Mesenchymal stem cell (in vitro differentiated cells and primary cell): ENCODE measurements at regions not wholly inside any gene's neighbourhood (a gene's known extent, or its start where the extent isn't known, plus 50 kb on each side); places are given as distances from the start of the nearest gene placed in this dataset.
"Not testable (repeated sequence)": the region's sequence is repeated elsewhere in the genome, so short reads cannot be mapped to it uniquely, and the experiment has no call there.

ENCODE experiments used
- DNase-seq: peaks from one replicate; pipeline ENCODE4 v3.0.0-alpha.2; 2013
- H2AFZ ChIP-seq: one replicate; pipeline ENCODE4 v1.6.1; 2013; ENCODE audit warnings: low read depth, mild to moderate bottlenecking, control low read depth, inconsistent platforms, low read length, moderate library complexity
- H2AK5ac ChIP-seq: 2 replicates; pipeline ENCODE4 v1.6.1; 2013; ENCODE audit warnings: low read length, moderate library complexity, mild to moderate bottlenecking, inconsistent platforms; ENCODE audit not compliant: severe bottlenecking
- H2BK120ac ChIP-seq: one replicate; pipeline ENCODE4 v1.6.1; 2013; ENCODE audit warnings: low read depth, mild to moderate bottlenecking, inconsistent platforms, low read length, moderate library complexity
- H2BK12ac ChIP-seq, 2 experiments: one replicate each; pipeline ENCODE4 v1.6.1; 2013; ENCODE audit warnings: inconsistent platforms in 2 of 2, low read length in 2 of 2, mild to moderate bottlenecking in 2 of 2, moderate library complexity in 2 of 2, control low read depth in 1 of 2
- H2BK15ac ChIP-seq: one replicate; pipeline ENCODE4 v1.6.1; 2013; ENCODE audit warnings: mild to moderate bottlenecking, low read depth, inconsistent platforms; ENCODE audit not compliant: poor library complexity, severe bottlenecking
- H2BK5ac ChIP-seq: 2 replicates; pipeline ENCODE4 v1.6.1; 2013; ENCODE audit warnings: low read depth, mild to moderate bottlenecking, low read length, control low read depth, inconsistent platforms; ENCODE audit not compliant: poor library complexity, severe bottlenecking
- H3K14ac ChIP-seq, 2 experiments: one replicate each; pipeline ENCODE4 v1.6.1; 2013; ENCODE audit warnings: inconsistent platforms in 2 of 2, low read length in 2 of 2, control low read depth in 1 of 2, mild to moderate bottlenecking in 1 of 2, moderate library complexity in 1 of 2
- H3K18ac ChIP-seq, 2 experiments: one replicate each; pipeline ENCODE4 v1.6.1; 2013; ENCODE audit warnings: inconsistent platforms in 2 of 2, low read length in 2 of 2, control low read depth in 1 of 2, low read depth in 1 of 2, mild to moderate bottlenecking in 1 of 2
- H3K23ac ChIP-seq, 2 experiments: one replicate each; pipeline ENCODE4 v1.6.1; 2013; ENCODE audit warnings: inconsistent platforms in 2 of 2, low read length in 2 of 2, mild to moderate bottlenecking in 2 of 2, moderate library complexity in 2 of 2, control low read depth in 1 of 2
- H3K27ac ChIP-seq: 2 replicates; pipeline ENCODE4 v1.5.1; 2013; ENCODE audit warnings: mild to moderate bottlenecking, moderate library complexity, low read length, control low read depth, inconsistent platforms; ENCODE audit not compliant: poor library complexity, severe bottlenecking
- H3K27me3 ChIP-seq, 2 experiments: 2 replicates each; pipeline versions ENCODE4 v1.6.1 to v1.7.0; 2013; ENCODE audit warnings: low read length in 2 of 2, mild to moderate bottlenecking in 2 of 2, moderate library complexity in 2 of 2, control low read depth in 1 of 2, inconsistent platforms in 1 of 2; ENCODE audit not compliant: control insufficient read depth in 1 of 2, insufficient read depth in 1 of 2
- H3K36me3 ChIP-seq, 2 experiments: 2 replicates each; pipeline versions ENCODE4 v1.6.1 to v1.7.0; 2013; ENCODE audit warnings: low read length in 2 of 2, control low read depth in 1 of 2, inconsistent platforms in 1 of 2, low read depth in 1 of 2, mild to moderate bottlenecking in 1 of 2; ENCODE audit not compliant: insufficient read depth in 2 of 2, control insufficient read depth in 1 of 2
- H3K4ac ChIP-seq, 2 experiments: one replicate each; pipeline ENCODE4 v1.6.1; 2013; ENCODE audit warnings: inconsistent platforms in 2 of 2, low read length in 2 of 2, mild to moderate bottlenecking in 2 of 2, moderate library complexity in 2 of 2, control low read depth in 1 of 2, low read depth in 1 of 2
- H3K4me1 ChIP-seq: 2 replicates; pipeline ENCODE4 v1.6.1; 2013; ENCODE audit warnings: low read depth, low read length, control low read depth; ENCODE audit not compliant: control insufficient read depth, insufficient read depth
- H3K4me2 ChIP-seq: 2 replicates; pipeline ENCODE4 v1.6.1; 2013; ENCODE audit warnings: low read length, mild to moderate bottlenecking, inconsistent platforms; ENCODE audit not compliant: poor library complexity, severe bottlenecking
- H3K4me3 ChIP-seq, 2 experiments: 2 replicates each; pipeline versions ENCODE4 v1.5.1 to v1.7.0; 2013; ENCODE audit warnings: low read length in 2 of 2, mild to moderate bottlenecking in 2 of 2, control low read depth in 1 of 2, low read depth in 1 of 2; ENCODE audit not compliant: insufficient read depth in 1 of 2
- H3K79me1 ChIP-seq: replicated peaks from 2 replicates; pipeline ENCODE4 v1.6.1; 2013; ENCODE audit warnings: mild to moderate bottlenecking, control low read depth, low read length, inconsistent platforms; ENCODE audit not compliant: poor library complexity, severe bottlenecking
- H3K9ac ChIP-seq: 2 replicates; pipeline ENCODE4 v1.7.0; 2013; ENCODE audit warnings: mild to moderate bottlenecking, low read length, moderate library complexity
- H3K9me3 ChIP-seq: 2 replicates; pipeline ENCODE4 v1.7.0; 2013; ENCODE audit warnings: mild to moderate bottlenecking, low read length; ENCODE audit not compliant: control insufficient read depth
- H4K8ac ChIP-seq: one replicate; pipeline ENCODE4 v1.6.1; 2013; ENCODE audit warnings: inconsistent platforms, mild to moderate bottlenecking, low read length, moderate library complexity
- H4K91ac ChIP-seq: one replicate; pipeline ENCODE4 v1.6.1; 2013; ENCODE audit warnings: mild to moderate bottlenecking, low read length, inconsistent platforms
- WGBS: methylation state at CpG from one replicate; pipeline ENCODE4 v1.1.7; 2013; ENCODE audit warnings: mixed read lengths; 5-methylcytosine and 5-hydroxymethylcytosine counted together

DNA sequence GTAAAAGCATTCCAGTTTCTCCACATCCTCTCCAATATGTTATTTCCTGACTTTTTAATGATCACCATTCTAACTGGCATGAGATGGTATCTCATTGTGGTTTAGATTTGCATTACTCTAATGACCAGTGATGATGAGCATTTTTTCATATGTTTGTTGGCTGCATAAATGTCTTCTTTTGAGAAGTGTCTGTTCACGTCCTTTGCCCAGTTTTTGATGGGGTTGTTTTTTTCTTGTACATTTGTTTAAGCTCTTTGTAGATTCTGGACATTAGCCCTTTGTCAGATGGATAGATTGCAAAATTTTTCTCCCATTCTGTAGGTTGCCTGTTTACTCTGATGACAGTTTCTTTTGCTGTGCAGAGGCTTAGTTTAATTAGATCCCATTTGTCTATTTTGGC is 97.7 kb downstream of the EBLN1 start:
- H3K9me3 ChIP-seq, H3K79me1 ChIP-seq, H2BK12ac ChIP-seq, H3K4me3 ChIP-seq, H4K8ac ChIP-seq, H3K14ac ChIP-seq, H2AK5ac ChIP-seq, H2BK5ac ChIP-seq, H3K36me3 ChIP-seq, H3K27me3 ChIP-seq, H3K4me1 ChIP-seq, DNase-seq, H2BK15ac ChIP-seq, H2AFZ ChIP-seq, H2BK120ac ChIP-seq, H3K27ac ChIP-seq, H3K4me2 ChIP-seq, H3K4ac ChIP-seq, H3K9ac ChIP-seq, H3K23ac ChIP-seq, H3K18ac ChIP-seq, H4K91ac ChIP-seq: not testable (repeated sequence)
- 77% methylated on average over 1 of the region's 1 CpG for WGBS

DNA sequence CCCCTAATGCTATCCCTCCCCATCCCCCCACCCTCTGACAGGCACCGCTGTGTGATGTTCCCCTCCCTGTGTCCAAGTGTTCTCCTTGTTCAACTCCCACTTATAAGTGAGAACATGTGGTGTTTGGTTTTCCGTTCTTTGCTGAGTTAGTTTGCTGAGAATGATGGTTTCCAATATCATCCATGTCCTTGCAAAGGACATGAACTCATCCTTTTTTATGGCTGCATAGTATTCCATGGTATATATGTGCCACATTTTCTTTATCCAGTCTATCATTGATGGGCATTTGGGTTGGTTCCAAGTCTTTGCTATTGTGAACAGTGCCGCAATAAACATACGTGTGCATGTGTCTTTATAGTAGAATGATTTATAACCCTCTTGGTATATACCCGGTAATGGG is 98.2 kb downstream of the EBLN1 start:
- H3K9ac ChIP-seq, H2BK5ac ChIP-seq: not testable (repeated sequence)
- 100% methylated on average over 1 of the region's 5 CpGs for WGBS

DNA sequence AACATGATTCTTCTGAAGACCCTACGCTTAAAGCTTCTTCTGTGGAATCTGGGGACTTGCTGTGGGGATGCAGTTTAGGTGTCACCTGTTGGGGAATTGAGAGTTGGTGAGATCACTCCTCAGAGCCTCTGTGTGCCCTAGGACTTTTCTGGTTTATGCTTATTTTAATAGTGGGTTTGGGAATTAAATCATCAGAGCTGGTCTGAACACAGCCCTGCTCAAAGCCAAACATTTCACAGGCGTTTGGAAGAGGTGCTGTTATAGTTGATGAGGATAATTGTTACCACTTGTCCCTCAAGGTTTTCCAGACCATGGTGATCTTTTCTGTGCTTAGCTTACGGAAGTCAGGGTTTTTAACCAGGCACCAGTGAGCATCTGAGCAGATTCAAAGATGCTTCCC is 106.1 kb downstream of the EBLN1 start:
- Histone ChIP-seq H2BK120ac (no peak overlapping the region), H2BK5ac (no peak overlapping the region), H4K8ac (no peak overlapping the region), H2AFZ (no peak overlapping the region), H3K9me3 (no peaks in the 10 kb centered on the region), H3K4me1 (no peaks in the 10 kb centered on the region), H2AK5ac (no peak overlapping the region), H3K23ac (no peak overlapping the region), H3K79me1 (no peaks in the 10 kb centered on the region), H3K9ac (no peak overlapping the region), H3K27me3 (no peaks in the 10 kb centered on the region), H3K4ac (no peak overlapping the region), H4K91ac (no peak overlapping the region), H3K14ac (no peak overlapping the region), H3K4me3 (no peak overlapping the region), H3K27ac (no peak overlapping the region), H2BK15ac (no peak overlapping the region), H3K18ac (no peak overlapping the region), H3K4me2 (no peak overlapping the region), H2BK12ac (no peak overlapping the region), H3K36me3 (no peaks in the 10 kb centered on the region)
- 75% methylated on average over 3 of the region's 3 CpGs for WGBS
- no peak for DNase-seq

More for the DNA sequence above, 98.2 kb downstream of the EBLN1 start:
- H3K14ac ChIP-seq, H3K4me1 ChIP-seq, H3K4me3 ChIP-seq, H3K79me1 ChIP-seq, H3K18ac ChIP-seq, H3K4me2 ChIP-seq, H3K9me3 ChIP-seq, H2BK15ac ChIP-seq, H2AK5ac ChIP-seq, H3K36me3 ChIP-seq, H3K23ac ChIP-seq, H2BK12ac ChIP-seq, H3K27ac ChIP-seq, DNase-seq, H4K8ac ChIP-seq, H2BK120ac ChIP-seq, H2AFZ ChIP-seq, H3K27me3 ChIP-seq, H4K91ac ChIP-seq, H3K4ac ChIP-seq: not testable (repeated sequence)

DNA sequence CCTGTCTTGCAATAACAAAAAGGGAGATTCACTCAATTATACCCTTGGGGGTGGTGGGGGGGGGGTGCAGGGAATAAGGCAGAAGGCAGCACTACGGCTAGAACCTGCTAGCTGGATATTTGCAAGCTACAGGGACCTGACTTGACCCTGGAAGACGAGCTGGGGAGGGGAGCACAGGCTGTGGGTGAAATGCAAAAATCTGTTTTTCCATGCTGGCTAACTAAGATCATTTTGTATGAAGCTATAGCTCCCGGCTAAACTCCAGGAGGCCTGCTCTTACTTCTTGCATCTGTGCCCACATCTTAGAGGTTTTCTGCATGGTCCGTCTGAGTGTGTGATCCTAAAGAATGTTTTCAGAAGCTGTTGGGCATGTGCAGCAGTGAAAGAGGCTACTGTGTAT is 106.6 kb downstream of the EBLN1 start:
- H3K4ac ChIP-seq = no peak overlapping the region
- H2AFZ ChIP-seq = no peak overlapping the region
- H4K91ac ChIP-seq = no peak overlapping the region
- H3K4me3 ChIP-seq = no peak overlapping the region
- no peak overlapping the region for H2BK5ac ChIP-seq
- no peak overlapping the region for H3K14ac ChIP-seq
- H3K4me2 ChIP-seq = no peak overlapping the region
- no peaks in the 10 kb centered on the region for H3K79me1 ChIP-seq
- H3K4me1 ChIP-seq = no peaks in the 10 kb centered on the region
- H2BK15ac ChIP-seq = no peak overlapping the region
- H3K27ac ChIP-seq = no peak overlapping the region
- H3K27me3 ChIP-seq = no peaks in the 10 kb centered on the region
- no peak overlapping the region for H2AK5ac ChIP-seq
- H3K36me3 ChIP-seq = no peaks in the 10 kb centered on the region
- H4K8ac ChIP-seq = no peak overlapping the region
- no peak overlapping the region for H2BK120ac ChIP-seq
- no peak overlapping the region for H2BK12ac ChIP-seq
- DNase-seq = no peak
- H3K9ac ChIP-seq = no peak overlapping the region
- no peaks in the 10 kb centered on the region for H3K9me3 ChIP-seq
- no peak overlapping the region for H3K23ac ChIP-seq
- H3K18ac ChIP-seq = no peak overlapping the region
- WGBS = 79% methylated on average over 4 of the region's 4 CpGs
